Prostate gland (tissue), 2 donors: ENCODE measurements at regions not wholly inside any gene's neighbourhood (a gene's known extent, or its start where the extent isn't known, plus 50 kb on each side); places are given as distances from the start of the nearest gene placed in this dataset.

Experiments used
- CTCF ChIP-seq, 4 experiments: fragments of 200-600 bp in 2 of 4; fragments of 450-650 bp in 2 of 4; sonication (generic) in 2 of 4; IDR thresholded peaks; 1 replicate in 3 of 4; 2 replicates in 1 of 4; pipeline ENCODE4 v1.5.1; 2016 to 2019; ENCODE audit warnings: antibody characterized with exemption in 4 of 4, mild to moderate bottlenecking in 2 of 4, moderate library complexity in 2 of 4
- POLR2AphosphoS5 ChIP-seq: sonication (generic); formaldehyde crosslinking; IDR thresholded peaks from one replicate; pipeline ENCODE4 v1.6.1; 2017; ENCODE audit warnings: antibody characterized with exemption

GRCh38 chr2:235113854-235114253 is 162.0 kb downstream of the SH3BP4 start:
- TF ChIP-seq CTCF (IDR thresholded peaks at IDR 0.05), result no peak
- TF ChIP-seq POLR2AphosphoS5, result no peak
